A673 (cell line): ENCODE measurements at regions not wholly inside any gene's neighbourhood (a gene's known extent, or its start where the extent isn't known, plus 50 kb on each side); places are given as distances from the start of the nearest gene placed in this dataset.

ENCODE experiments used
- CTCF ChIP-seq: fragments of 300-800, 200-600 bp; sonication (generic); conservative IDR thresholded peaks from 2 replicates; pipeline ENCODE4 v1.5.1; 2017; ENCODE audit warnings: low read depth, mild to moderate bottlenecking, antibody characterized with exemption, low read length, moderate library complexity, mixed read lengths
- EZH2 ChIP-seq: fragments of 200-600 bp; sonication (generic); IDR thresholded peaks from 2 replicates; pipeline ENCODE4 v1.6.1; 2017; ENCODE audit warnings: borderline replicate concordance, low read depth, mild to moderate bottlenecking, mixed read lengths, antibody characterized with exemption, low read length; ENCODE audit not compliant: poor library complexity, severe bottlenecking

GRCh38 chr6:150740453-150740852 is 125.0 kb upstream of the MTHFD1L start:
- no peak for TF ChIP-seq CTCF
- TF ChIP-seq EZH2: no peak
